Stimulated activated CD8-positive, alpha-beta memory T cell treated with anti-CD3 and anti-CD28 coated beads, Interleukin-12 subunit alpha, Interleukin-12 subunit beta, amount 100 ng/mL, for 4 hours (primary cell): ENCODE measurements at regions not wholly inside any gene's neighbourhood (a gene's known extent, or its start where the extent isn't known, plus 50 kb on each side); places are given as distances from the start of the nearest gene placed in this dataset.

Experiments
- DNase-seq: peaks from one replicate; pipeline ENCODE4 v3.0.0-alpha.2; 2020; ENCODE audit warnings: low read depth

- DNase-seq = no peak
These were observed 307.4 kb upstream of the NR2F2 start for GRCh38 chr15:96023081-96023480.

DNA sequence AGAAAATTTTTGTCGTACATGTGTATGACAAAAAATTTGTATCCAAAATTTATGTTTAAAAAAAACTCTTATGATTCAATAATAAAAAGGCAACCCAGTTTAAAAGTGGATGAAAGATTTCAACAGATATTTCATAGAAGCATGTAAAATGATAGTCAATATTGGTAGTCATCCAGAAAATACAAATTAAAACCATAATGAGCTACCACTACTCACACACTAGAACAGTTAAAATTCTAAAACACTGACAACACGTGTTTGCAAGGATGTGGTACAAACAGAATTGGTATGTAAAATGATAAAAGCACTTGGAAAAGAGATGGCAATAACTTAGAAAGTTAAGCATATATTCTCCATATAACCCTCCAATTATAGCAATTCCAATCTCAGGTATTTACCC is 303.0 kb upstream of the NR2F2 start:
- DNase-seq = no peak

- no peak for DNase-seq
These were observed 301.9 kb upstream of the NR2F2 start for GRCh38 chr15:96028620-96029019.

GRCh38 chr15:96029172-96029571 is 301.3 kb upstream of the NR2F2 start:
- DNase-seq = no peak

DNA sequence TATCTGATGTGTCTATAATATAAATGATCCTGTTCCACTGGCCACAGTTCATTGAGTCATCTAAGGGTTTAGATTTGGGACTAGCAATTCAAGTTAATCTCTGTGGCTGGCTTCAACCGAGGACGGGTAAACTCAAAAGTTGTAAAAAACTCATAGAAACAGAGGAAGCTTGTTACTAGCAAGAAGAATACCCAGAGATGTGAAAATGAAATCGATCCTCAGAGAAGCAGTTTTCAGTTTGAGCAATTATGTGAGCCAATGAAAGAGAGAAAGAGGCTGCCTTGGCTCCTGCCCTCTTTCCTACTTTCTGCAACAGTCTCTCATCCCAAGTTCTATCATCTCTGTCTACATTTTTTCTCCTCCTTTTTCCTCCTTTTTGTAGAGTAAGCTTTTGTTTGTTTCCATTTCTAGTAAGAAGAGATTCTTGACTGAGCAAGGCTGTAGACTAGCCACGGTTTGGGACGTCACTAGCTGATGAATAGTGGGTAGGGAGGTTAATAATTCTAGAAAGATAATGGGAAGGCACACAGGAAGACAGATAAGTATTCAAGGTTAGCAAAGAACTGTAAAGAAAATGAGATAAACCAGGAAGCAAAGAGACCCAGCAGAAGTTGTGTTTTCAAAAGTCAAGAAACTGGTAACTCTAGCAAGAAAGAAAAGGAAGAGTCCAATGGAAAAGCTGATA is 298.9 kb upstream of the NR2F2 start:
- no peak for DNase-seq

GRCh38 chr15:96035091-96035490 is 295.4 kb upstream of the NR2F2 start:
- no peak for DNase-seq

- no peak for DNase-seq
These were observed 294.9 kb upstream of the NR2F2 start for GRCh38 chr15:96035635-96036034.

GRCh38 chr15:96037584-96037983 is 292.9 kb upstream of the NR2F2 start:
- no peak for DNase-seq

DNA sequence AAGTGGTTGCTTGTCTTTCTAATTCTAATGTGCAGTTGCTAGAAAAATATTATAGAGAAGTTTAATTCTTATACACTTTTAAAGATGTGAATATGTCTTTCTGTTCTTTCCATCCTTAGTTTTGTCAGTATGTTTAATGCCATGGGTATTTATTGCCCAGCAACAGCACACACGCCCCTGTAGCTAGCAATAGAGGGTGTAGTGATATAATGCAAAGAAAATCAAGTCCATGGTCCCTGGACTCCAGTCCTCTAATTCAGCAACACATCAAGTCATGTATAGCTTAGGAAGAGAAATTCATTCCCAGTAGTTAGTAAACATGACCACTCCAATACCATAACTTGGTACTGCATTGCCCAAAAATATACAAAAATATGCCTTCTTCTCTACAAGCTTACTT is 292.4 kb upstream of the NR2F2 start:
- DNase-seq = no peak

DNA sequence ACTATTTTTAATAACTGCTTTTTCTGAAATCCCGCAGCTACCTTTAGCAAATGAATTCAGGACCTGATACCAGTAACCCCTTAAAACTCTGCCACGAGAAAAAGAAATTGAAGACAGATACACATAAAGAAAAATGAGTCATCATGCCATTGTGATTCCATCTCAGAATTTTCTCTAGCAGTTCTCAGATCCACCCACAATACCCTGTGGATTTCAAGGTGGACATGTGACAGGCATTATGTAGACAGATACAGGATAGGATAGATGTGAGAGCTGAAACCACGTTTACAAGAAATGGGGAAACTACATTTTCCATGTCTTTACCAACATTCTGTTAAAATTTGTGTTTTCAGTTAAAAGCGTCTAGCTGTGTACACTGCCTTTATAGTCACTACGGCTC is 291.9 kb upstream of the NR2F2 start:
- no peak for DNase-seq

- DNase-seq = no peak
These were observed 288.3 kb upstream of the NR2F2 start for GRCh38 chr15:96041982-96042733.

DNA sequence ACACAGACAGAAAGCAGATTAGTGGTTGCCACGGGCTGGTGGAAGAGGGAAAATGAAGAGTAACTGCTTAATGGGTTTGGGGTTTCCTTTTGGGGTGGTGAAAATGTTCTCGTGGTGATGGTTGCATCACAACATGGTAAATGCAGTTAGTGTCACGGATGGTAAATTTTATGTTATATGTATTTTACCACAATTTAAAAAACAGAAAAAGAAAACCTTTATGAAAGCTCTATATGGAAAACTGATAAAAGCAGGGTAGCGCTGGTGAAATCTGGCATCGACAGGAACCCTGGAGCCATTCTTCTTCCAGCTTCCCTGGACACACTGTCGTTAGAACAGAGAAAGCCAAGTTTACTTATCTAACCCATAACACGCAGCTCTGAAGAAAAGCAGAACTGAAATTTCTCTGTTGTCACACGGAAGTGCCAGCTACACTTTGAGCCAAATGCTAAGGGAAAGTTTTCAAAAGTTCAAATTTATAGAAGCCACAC is 287.7 kb upstream of the NR2F2 start:
- no peak for DNase-seq

GRCh38 chr15:96043591-96044171 is 286.8 kb upstream of the NR2F2 start:
- no peak for DNase-seq

DNA sequence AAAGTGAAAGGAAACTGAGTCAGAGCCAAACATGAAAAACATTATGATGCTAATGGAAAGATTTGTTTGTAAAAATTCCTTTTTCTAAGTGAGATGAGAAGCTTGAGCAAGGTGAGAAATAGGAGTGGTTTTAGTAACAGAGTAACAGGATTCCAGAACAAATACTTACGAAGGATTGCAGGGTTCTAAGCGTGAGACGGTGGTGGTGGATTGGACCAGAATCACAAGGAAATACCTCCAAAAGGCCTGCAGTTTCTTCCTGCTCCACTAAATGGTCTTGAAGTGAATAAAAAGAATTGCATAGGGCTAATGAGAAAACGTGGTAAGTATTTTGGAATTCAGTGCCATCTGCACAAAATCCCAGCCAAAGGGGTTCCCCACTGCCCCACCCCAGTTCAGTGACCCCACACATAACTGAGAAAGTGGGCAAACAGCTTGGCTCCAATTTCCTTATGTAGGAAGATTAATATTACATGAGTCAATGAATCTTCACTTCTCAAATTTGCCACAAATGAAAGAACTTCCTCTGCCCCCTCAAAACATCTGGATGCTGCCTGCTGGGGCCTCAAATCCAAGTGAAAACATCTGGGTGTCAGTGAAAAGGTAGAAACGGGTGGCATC is 283.8 kb upstream of the NR2F2 start:
- DNase-seq = no peak

- DNase-seq = no peak
These were observed 283.1 kb upstream of the NR2F2 start for GRCh38 chr15:96047255-96047931.

GRCh38 chr15:96049323-96049722 is 281.2 kb upstream of the NR2F2 start:
- DNase-seq = no peak

DNA sequence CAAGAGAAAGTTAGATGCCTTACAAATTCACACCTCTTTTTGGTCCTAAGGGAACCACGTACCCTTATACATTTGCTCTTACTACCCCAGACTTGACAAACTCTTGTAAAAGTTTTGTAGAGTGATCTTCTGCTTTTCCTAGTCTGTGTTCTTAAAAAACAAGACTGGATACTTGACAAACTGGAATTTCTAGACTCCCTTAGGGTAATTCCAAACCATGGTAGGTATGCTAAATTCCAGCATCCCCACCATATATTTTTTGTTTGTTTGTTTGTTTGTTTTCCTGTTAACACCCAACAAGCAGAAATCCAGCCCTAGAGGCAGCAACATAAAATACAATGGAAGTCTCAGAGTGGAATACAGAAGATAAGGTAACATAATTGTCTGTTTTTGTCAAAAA is 280.7 kb upstream of the NR2F2 start:
- DNase-seq = no peak

DNA sequence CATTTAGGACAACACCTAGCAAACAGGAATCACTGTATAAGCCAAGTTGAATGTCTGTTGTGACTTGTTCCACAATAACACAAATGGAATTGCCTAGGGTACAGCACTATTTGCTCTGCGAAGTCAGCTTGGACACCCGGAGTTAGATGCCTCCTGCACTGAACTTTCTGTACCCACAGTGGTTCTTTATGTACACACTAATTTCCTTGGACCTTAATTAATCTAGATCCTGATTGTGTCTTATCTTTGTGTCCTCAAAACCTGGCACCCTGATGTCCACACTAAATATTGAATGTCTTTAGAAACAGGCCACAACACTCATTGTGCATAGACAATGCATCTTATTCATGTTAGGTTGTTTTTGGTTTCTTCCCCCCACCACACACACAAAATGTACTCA is 278.9 kb upstream of the NR2F2 start:
- DNase-seq = no peak

DNA sequence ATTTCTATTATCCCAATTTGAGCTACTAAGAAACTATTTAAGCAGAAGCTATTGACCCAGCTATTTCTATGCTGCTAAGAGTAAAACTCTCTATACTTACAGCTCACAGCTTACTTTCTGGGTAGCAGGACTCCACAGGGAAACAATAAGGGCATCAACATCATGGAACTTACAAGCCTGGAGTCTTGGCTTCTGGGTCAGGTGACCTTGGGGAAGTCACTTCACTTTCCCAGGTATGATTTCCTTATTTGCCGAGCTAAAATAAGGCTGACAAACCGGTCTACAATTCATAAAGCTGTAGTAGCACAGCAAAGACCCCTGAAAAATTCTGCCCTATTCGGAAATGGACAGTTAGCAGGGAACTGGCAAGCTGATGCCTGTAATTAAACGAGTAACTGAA is 278.3 kb upstream of the NR2F2 start:
- DNase-seq = no peak

- no peak for DNase-seq
These were observed 277.9 kb upstream of the NR2F2 start for GRCh38 chr15:96052572-96053030.

DNA sequence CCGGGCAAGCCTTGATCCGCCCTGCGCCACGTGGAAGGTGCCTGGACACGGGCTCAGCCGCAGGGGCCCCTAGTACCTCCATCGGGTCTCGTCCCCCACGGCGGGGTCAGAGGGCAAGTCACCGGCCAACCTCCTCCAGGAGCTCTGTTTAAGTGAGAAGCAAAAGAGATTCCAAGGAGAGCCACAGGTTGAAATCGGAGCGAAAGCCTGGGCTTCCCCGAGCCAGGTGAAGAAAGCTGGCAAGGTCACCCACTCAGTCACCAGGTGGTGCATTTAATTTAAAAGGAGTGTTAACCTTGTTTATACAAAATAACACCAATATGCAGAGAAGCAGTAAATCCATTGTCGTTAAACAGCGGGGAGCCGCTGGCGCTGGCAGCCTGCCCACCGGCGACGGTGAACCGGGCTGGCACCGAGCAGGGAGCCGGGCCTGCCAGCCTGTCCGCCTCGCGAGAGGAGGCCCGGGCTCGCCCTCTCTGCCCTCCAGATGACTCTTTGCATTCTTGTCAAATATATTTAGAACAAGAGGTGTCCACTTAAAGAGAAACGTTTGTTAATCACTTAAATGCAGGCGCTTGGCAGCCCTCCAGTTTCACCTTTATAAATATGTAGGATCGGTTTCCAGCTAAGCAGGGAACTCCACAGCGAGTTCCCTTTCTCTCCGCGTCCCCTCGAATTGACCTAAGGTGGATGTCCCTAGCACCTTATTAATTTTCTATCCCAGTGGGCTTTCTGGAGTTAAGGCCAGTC is 277.3 kb upstream of the NR2F2 start:
- DNase-seq = no peak
